ENCODE measurements at regions not wholly inside any gene's neighbourhood (a gene's known extent, or its start where the extent isn't known, plus 50 kb on each side); places are given as distances from the start of the nearest gene placed in this dataset.
"Not testable (repeated sequence)": the region's sequence is repeated elsewhere in the genome, so short reads cannot be mapped to it uniquely, and the experiment has no call there.

GRCh38 chr1:94349853-94350252, 68.3 kb upstream of the ABCD3 start:
- no peak for TF ChIP-seq CTCF (IDR thresholded peaks at IDR 0.05; ENCODE audit: low read depth, low read length)
- DNase-seq (ENCODE audit: low read depth in 2 of 2): no peak
- no peak overlapping the region for H3K4me3 ChIP-seq (replicated peaks in 1 of 2; ENCODE audit: low read depth in 2 of 2, low read length in 2 of 2)

- not testable (repeated sequence) for H3K4me3 ChIP-seq (replicated peaks in 1 of 2; ENCODE audit: low read depth in 2 of 2, low read length in 2 of 2); DNase-seq (ENCODE audit: low read depth in 2 of 2)
Observed at GRCh38 chr1:94348386-94348785, 69.8 kb upstream of the ABCD3 start.

- no peak overlapping the region for H3K4me3 ChIP-seq (replicated peaks in 1 of 2; ENCODE audit: low read depth in 2 of 2, low read length in 2 of 2)
- no peak for TF ChIP-seq CTCF (IDR thresholded peaks at IDR 0.05; ENCODE audit: low read depth, low read length)
- DNase-seq (ENCODE audit: low read depth in 2 of 2): no peak
Observed at GRCh38 chr1:94345148-94345721, 73.0 kb upstream of the ABCD3 start.

- no peak for DNase-seq (ENCODE audit: low read depth in 2 of 2)
- H3K4me3 ChIP-seq (replicated peaks in 1 of 2; ENCODE audit: low read depth in 2 of 2, low read length in 2 of 2): no peak overlapping the region
- TF ChIP-seq CTCF (IDR thresholded peaks at IDR 0.05; ENCODE audit: low read depth, low read length): no peak
Observed at GRCh38 chr1:94342416-94342815, 75.8 kb upstream of the ABCD3 start.

GRCh38 chr1:94339206-94339927, 78.8 kb upstream of the ABCD3 start:
- no peak overlapping the region for H3K4me3 ChIP-seq (replicated peaks in 1 of 2; ENCODE audit: low read depth in 2 of 2, low read length in 2 of 2)
- TF ChIP-seq CTCF (IDR thresholded peaks at IDR 0.05; ENCODE audit: low read depth, low read length): no peak
- no peak for DNase-seq (ENCODE audit: low read depth in 2 of 2)

GRCh38 chr1:94336991-94337390, 81.2 kb upstream of the ABCD3 start:
- no peak overlapping the region for H3K4me3 ChIP-seq (replicated peaks in 1 of 2; ENCODE audit: low read depth in 2 of 2, low read length in 2 of 2)
- DNase-seq (ENCODE audit: low read depth in 2 of 2): no peak
- no peak for TF ChIP-seq CTCF (IDR thresholded peaks at IDR 0.05; ENCODE audit: low read depth, low read length)

- DNase-seq (ENCODE audit: low read depth in 2 of 2): peak; percentile 96 to 97
- TF ChIP-seq CTCF (IDR thresholded peaks at IDR 0.05; ENCODE audit: low read depth, low read length): peak; percentile 73
- H3K4me3 ChIP-seq (replicated peaks in 1 of 2; ENCODE audit: low read depth in 2 of 2, low read length in 2 of 2): no peak overlapping the region
Observed at GRCh38 chr1:94335950-94336349, 82.2 kb upstream of the ABCD3 start.
